ENCODE measurements at regions not wholly inside any gene's neighbourhood (a gene's known extent, or its start where the extent isn't known, plus 50 kb on each side); places are given as distances from the start of the nearest gene placed in this dataset.

DNA sequence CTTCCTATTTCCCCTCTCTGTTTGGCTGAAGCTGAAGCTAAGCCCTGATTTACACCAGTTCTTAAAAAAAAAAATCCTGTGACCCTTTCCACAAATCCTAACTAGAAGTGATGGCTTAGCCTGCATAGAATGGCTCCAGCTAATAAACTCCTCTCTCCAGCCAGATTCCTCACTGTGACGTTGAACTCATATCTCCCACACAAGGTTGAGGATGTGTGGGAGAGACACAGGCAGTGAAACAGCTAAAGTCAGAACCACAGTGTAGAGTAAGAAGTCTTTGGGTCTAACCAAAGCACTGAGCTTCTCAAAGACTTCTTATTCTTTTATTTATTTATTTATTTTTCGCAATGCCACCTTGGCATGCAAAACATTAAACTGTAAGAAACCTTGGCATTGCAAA lies 268.3 kb downstream of the SNX13 start:
- Histone ChIP-seq H3K27ac (no peak overlapping the region), H3K4me1 (no peaks in the 10 kb centered on the region), H3K4me3 (no peak overlapping the region), H3K36me3 (no peaks in the 10 kb centered on the region), H3K27me3 (no peaks in the 10 kb centered on the region), H3K9me3 (no peaks in the 10 kb centered on the region)
- TF ChIP-seq POLR2AphosphoS5 (IDR thresholded peaks at IDR 0.05) (no peak), POLR2A (IDR thresholded peaks at IDR 0.05) (no peak)
- TF ChIP-seq, protein P1, sequence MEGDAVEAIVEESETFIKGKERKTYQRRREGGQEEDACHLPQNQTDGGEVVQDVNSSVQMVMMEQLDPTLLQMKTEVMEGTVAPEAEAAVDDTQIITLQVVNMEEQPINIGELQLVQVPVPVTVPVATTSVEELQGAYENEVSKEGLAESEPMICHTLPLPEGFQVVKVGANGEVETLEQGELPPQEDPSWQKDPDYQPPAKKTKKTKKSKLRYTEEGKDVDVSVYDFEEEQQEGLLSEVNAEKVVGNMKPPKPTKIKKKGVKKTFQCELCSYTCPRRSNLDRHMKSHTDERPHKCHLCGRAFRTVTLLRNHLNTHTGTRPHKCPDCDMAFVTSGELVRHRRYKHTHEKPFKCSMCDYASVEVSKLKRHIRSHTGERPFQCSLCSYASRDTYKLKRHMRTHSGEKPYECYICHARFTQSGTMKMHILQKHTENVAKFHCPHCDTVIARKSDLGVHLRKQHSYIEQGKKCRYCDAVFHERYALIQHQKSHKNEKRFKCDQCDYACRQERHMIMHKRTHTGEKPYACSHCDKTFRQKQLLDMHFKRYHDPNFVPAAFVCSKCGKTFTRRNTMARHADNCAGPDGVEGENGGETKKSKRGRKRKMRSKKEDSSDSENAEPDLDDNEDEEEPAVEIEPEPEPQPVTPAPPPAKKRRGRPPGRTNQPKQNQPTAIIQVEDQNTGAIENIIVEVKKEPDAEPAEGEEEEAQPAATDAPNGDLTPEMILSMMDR (IDR thresholded peaks at IDR 0.05), result no peak
- no peak for DNase-seq (ENCODE audit: low spot score in 2 of 2)
- intact Hi-C loops (cut with DNase I; ENCODE audit: low total_unique reads), result no loop called here

DNA sequence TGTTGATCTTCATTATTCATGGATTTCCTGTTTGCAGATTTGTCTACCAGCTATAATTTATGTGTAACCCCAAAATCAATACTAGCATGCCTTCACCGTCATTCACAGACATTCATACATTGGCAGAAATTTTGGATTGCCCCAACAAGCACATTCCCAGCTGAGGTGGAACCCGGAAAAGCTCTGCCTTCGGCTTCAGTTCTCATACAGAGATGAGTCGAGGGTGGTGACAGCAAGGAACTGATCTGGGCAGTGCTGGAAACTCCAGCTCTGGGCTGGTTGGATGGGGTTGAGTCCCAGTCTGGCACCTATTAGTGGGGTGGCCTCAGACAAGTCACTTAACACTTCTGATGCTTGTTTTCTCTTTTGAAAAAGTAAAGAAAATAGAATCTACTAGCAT lies 267.5 kb downstream of the SNX13 start:
- no peak for DNase-seq (ENCODE audit: low spot score in 2 of 2)
- no peaks in the 10 kb centered on the region for H3K27me3 ChIP-seq
- intact Hi-C loops (cut with DNase I; ENCODE audit: low total_unique reads), result no loop called here
- TF ChIP-seq POLR2A (IDR thresholded peaks at IDR 0.05), result no peak
- TF ChIP-seq, protein P1 (IDR thresholded peaks at IDR 0.05), result no peak
- no peak for TF ChIP-seq POLR2AphosphoS5 (IDR thresholded peaks at IDR 0.05)
- no peaks in the 10 kb centered on the region for H3K4me1 ChIP-seq
- H3K36me3 ChIP-seq, result no peaks in the 10 kb centered on the region
- no peak overlapping the region for H3K27ac ChIP-seq
- no peaks in the 10 kb centered on the region for H3K9me3 ChIP-seq
- H3K4me3 ChIP-seq, result no peak overlapping the region

DNA sequence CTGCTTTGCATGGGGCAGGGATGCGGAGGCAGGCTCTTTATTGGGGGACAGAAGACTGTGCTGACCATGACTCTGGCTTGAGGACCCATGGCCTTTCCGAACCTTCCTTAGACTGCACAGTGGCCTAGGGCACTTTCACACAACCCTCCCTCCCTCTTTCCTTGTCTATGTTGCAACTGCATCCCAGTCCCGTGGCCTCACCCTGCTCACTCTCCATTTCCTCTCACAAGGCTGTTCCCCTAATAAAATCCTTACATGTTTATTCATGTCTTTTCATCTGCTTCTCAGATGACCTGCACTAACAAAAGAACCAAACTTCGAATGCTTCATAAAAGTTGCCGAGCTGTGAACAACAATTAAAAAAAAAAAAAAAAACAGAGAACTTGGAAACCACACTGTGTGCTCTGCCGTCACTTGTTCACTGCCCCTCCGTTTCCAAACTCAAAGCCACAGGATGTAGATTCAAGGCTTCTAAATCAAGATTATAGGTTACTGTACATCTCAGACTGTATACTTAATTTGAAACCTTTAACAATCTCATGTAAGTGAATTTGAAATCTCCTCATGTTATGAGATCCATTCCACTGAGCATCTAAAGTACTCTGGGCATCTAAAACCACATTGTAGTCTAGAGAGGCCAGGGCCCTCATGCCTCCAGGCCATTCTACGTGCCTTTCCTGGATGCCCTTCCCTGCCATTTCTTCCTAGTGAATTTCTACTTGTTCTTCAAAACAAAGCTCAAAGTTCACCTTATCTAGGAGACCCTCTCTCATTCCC lies 265.9 kb downstream of the SNX13 start:
- intact Hi-C loops (cut with DNase I; ENCODE audit: low total_unique reads), result no loop called here
- peak in 1 of 2 donors; percentile 25 for DNase-seq (ENCODE audit: low spot score in 2 of 2)

DNA sequence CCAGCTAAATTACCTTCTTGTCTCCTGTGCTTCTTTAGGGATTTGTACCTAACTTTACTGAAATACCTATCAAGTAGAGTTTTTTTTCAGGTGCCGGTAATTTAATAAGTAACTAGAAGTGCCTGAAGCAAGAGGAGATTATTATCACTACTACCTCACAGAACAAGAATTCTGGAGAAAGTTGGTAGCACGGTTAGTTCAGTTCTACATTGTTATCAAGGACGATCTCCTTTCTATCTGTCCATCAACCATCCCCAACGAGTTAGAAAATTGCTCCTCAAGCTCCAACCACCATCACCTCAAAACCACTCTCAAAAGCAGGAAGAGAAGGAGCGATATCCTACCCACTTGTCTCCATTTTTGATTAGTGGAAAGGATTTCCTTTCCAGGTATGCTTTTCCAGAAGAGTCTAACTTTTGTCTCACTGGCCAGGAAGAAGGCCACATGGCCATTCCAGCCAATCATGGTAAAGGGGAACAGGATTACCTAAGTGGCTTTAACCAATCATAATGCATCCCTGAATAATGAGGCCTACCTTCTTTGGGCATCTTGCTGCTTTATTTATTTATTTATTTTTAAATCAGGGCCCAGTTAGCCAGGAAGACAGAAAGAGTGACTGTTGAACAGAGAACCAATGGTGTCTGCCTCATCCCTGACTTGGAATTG lies 265.2 kb downstream of the SNX13 start:
- no peaks in the 10 kb centered on the region for H3K4me1 ChIP-seq
- peak overlapping the region in 1 of 2 donors; percentile 3 for H3K27ac ChIP-seq
- intact Hi-C loops (cut with DNase I; ENCODE audit: low total_unique reads), result no loop called here
- H3K36me3 ChIP-seq, result no peaks in the 10 kb centered on the region
- TF ChIP-seq POLR2A (IDR thresholded peaks at IDR 0.05) (no peak), POLR2AphosphoS5 (IDR thresholded peaks at IDR 0.05) (no peak)
- TF ChIP-seq, protein P1 (IDR thresholded peaks at IDR 0.05), result no peak
- H3K27me3 ChIP-seq, result no peaks in the 10 kb centered on the region
- H3K4me3 ChIP-seq, result no peak overlapping the region
- no peak for DNase-seq (ENCODE audit: low spot score in 2 of 2)
- H3K9me3 ChIP-seq, result no peaks in the 10 kb centered on the region

More for the DNA sequence above, 265.9 kb downstream of the SNX13 start:
- Histone ChIP-seq H3K9me3 (no peaks in the 10 kb centered on the region), H3K4me3 (no peak overlapping the region), H3K4me1 (no peaks in the 10 kb centered on the region), H3K36me3 (no peaks in the 10 kb centered on the region), H3K27ac (peak overlapping the region in 1 of 2 donors; percentile 3), H3K27me3 (no peaks in the 10 kb centered on the region)
- TF ChIP-seq POLR2A (IDR thresholded peaks at IDR 0.05), result no peak
- TF ChIP-seq, protein P1 (IDR thresholded peaks at IDR 0.05), result no peak
- TF ChIP-seq POLR2AphosphoS5 (IDR thresholded peaks at IDR 0.05), result peak in 1 of 3 donors; percentile 20

DNA sequence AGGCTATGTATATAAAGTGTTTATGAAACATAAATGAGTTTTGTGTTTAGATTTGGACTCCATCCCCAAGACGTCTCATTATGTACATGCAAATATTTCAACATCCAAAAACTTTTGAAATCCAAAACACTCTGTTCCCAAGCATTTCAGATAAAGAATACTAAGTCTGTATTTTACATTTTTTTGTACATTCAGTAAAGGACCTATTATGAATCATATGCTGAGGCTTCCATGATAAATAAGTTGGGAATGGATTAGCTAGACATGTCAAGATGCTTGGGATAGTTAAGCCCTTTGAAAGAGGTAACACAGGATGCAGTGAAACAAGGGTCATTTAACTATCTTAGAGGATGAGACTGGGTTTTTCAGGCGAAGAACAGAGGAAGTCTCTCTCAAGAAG lies 262.9 kb downstream of the SNX13 start:
- Histone ChIP-seq H3K36me3 (no peaks in the 10 kb centered on the region), H3K9me3 (no peaks in the 10 kb centered on the region), H3K4me1 (no peaks in the 10 kb centered on the region), H3K27ac (no peak overlapping the region), H3K27me3 (no peaks in the 10 kb centered on the region), H3K4me3 (no peak overlapping the region)
- no peak for DNase-seq (ENCODE audit: low spot score in 2 of 2)
- intact Hi-C loops (cut with DNase I; ENCODE audit: low total_unique reads), result no loop called here
- TF ChIP-seq POLR2A (IDR thresholded peaks at IDR 0.05) (no peak), POLR2AphosphoS5 (IDR thresholded peaks at IDR 0.05) (no peak)
- TF ChIP-seq, protein P1 (IDR thresholded peaks at IDR 0.05), result no peak

Data from breast epithelium (tissue), 4 donors.